ENCODE measurements at regions not wholly inside any gene's neighbourhood (a gene's known extent, or its start where the extent isn't known, plus 50 kb on each side); places are given as distances from the start of the nearest gene placed in this dataset.
"Not testable (repeated sequence)": the region's sequence is repeated elsewhere in the genome, so short reads cannot be mapped to it uniquely, and the experiment has no call there.

DNA sequence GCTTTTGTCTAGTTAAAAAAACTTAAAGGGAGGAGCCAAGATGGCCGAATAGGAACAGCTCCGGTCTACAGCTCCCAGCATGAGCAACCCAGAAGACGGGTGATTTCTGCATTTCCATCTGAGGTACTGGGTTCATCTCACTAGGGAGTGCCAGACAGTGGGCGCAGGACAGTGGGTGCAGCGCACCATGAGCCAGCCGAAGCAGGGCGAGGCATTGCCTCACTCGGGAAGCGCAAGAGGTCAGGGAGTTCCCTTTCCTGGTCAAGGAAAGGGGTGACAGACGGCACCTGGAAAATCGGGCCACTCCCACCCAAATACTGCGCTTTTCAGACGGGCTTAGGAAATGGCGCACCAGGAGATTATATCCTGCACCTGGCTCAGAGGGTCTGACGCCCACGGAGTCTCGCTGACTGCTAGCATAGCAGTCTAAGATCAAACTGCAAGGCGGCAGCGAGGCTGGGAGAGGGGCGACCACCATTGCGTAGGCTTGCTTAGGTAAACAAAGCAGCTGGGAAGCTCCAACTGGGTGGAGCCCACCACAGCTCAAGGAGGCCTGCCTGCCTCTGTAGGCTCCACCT lies 152.4 kb upstream of the KCNQ5 start:
- WGBS, 2 experiments (ENCODE audit: extremely low coverage in 2 of 2, insufficient read length in 1 of 2) = 100% methylated on average over 3 of the region's 21 CpGs; no CpG with 5 or more reads in 1 of the 2 experiments
- H3K4me2 ChIP-seq (ENCODE audit: low read depth, low read length) = not testable (repeated sequence)

More for the DNA sequence above, 152.4 kb upstream of the KCNQ5 start:
- H3K23ac ChIP-seq (ENCODE audit: low read depth, low read length); H3K79me1 ChIP-seq (ENCODE audit: low read depth in 1 of 2, low read length in 2 of 2); BruUV-seq (replicated peaks); H3K4me1 ChIP-seq (ENCODE audit: control insufficient read depth, insufficient read depth, low read length); in situ Hi-C loops (cut with MboI; ENCODE audit: low sequenced_read_pairs); H3K56ac ChIP-seq (ENCODE audit: extremely low read depth, insufficient read depth, low read length); H2BK20ac ChIP-seq (ENCODE audit: low read depth, low read length); CTCF ChIA-PET; dilution Hi-C loops (cut with HindIII; ENCODE audit: low sequenced_read_pairs, unreplicated experiment); H4K20me1 ChIP-seq (ENCODE audit: insufficient read depth, low read length); H2AFZ ChIP-seq (replicated peaks; ENCODE audit: low read length, poor library complexity); H4K8ac ChIP-seq (ENCODE audit: low read depth in 2 of 2, low read length in 2 of 2); H3K4ac ChIP-seq (ENCODE audit: low read depth, low read length); H3K9me3 ChIP-seq (ENCODE audit: control insufficient read depth, insufficient read depth, low read length); H3K4me3 ChIP-seq (ENCODE audit: insufficient read depth, low read depth, low read length); H3K9ac ChIP-seq (ENCODE audit: low read depth, low read length); H3K18ac ChIP-seq (ENCODE audit: low read depth, low read length); H3K9me1 ChIP-seq (ENCODE audit: insufficient read depth, low read length); H3K27ac ChIP-seq (ENCODE audit: insufficient read depth, low read length); DNase-seq; ATAC-seq (ENCODE audit: low read depth); H4K91ac ChIP-seq (ENCODE audit: insufficient read depth, low read depth, low read length); H2AK5ac ChIP-seq (ENCODE audit: low read depth, low read length); H2BK5ac ChIP-seq (ENCODE audit: low read depth, low read length, poor library complexity, severe bottlenecking); H2AK9ac ChIP-seq (replicated peaks; ENCODE audit: low read depth, low read length, poor library complexity); H4K5ac ChIP-seq (ENCODE audit: low read depth, low read length); H2BK120ac ChIP-seq (ENCODE audit: low read depth, low read length); H3K36me3 ChIP-seq (ENCODE audit: control insufficient read depth, insufficient read depth, low read length); H3K27me3 ChIP-seq (ENCODE audit: control insufficient read depth, insufficient read depth, low read length); H2BK15ac ChIP-seq (ENCODE audit: low read depth, low read length); POLR2A ChIA-PET (ENCODE audit: unreplicated experiment); intact Hi-C loops (cut with micrococcal nuclease); H3K14ac ChIP-seq (replicated peaks; ENCODE audit: low read depth, low read length): not testable (repeated sequence)
